NB4 (cell line): ENCODE measurements at regions not wholly inside any gene's neighbourhood (a gene's known extent, or its start where the extent isn't known, plus 50 kb on each side); places are given as distances from the start of the nearest gene placed in this dataset.

Experiments
- DNase-seq: peaks from one replicate; pipeline ENCODE4 v3.0.0; 2010; ENCODE audit warnings: low read depth
- H3K4me3 ChIP-seq: one replicate; pipeline ENCODE4 v1.5.1; 2011; ENCODE audit warnings: mild to moderate bottlenecking, low read depth, low read length, moderate library complexity
- MYC ChIP-seq: IDR thresholded peaks from 2 replicates; pipeline ENCODE4 v1.6.1; 2011; ENCODE audit warnings: low read depth, low read length
- POLR2A ChIP-seq: IDR thresholded peaks from 2 replicates; pipeline ENCODE4 v1.6.1; 2011; ENCODE audit warnings: mild to moderate bottlenecking; ENCODE audit not compliant: insufficient read length; ENCODE audit errors: extremely low read depth
- TF ChIP-seq, protein P1 (sequence below): IDR thresholded peaks from one replicate; pipeline ENCODE4 v1.5.1; 2012; ENCODE audit warnings: low read depth, low read length
- TF ChIP-seq, protein P2 (sequence below): IDR thresholded peaks from 2 replicates; pipeline ENCODE4 v1.6.1; 2011; ENCODE audit warnings: low read depth, low read length

DNA sequence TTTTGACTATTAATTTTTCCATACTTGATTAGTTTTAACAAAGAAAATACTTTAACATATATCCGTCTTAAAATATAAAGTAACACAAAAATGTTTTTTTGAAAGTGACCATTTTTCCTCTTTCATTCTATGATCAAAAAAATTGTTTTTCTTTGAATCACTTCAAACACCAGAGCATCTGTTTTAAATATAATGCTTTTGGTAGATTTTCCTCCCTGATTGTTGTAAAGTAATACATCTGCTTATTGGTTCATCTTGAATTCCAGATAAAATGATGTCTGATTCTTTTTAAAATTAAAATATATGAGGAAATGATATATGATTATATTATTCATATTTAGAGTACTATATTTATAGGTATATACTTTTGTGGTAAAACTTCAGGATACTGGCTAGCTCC is 76.2 kb upstream of the LPAR1 start:
- no peak for TF ChIP-seq POLR2A
- no peak overlapping the region for H3K4me3 ChIP-seq
- DNase-seq = no peak

DNA sequence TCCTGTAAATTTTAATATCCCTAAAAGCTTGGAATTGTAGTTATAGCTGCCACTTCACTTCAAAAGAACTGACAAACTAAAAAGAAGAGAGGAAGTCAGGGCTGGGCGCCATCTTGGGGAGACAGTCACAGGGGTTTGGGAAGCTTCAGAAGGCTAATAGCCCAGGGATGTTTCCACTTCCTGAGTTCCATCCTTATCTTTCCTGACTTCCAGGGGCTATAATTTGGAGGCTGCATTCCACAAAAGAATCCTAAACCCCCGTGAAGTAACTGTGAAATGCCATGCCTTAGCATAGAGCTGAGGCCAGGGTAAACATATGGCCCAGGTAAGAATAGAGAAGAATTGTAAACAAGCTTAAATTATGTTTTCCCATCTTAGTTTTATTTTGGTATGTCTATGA is 75.4 kb upstream of the LPAR1 start:
- no peak overlapping the region for H3K4me3 ChIP-seq
- TF ChIP-seq, protein P1, sequence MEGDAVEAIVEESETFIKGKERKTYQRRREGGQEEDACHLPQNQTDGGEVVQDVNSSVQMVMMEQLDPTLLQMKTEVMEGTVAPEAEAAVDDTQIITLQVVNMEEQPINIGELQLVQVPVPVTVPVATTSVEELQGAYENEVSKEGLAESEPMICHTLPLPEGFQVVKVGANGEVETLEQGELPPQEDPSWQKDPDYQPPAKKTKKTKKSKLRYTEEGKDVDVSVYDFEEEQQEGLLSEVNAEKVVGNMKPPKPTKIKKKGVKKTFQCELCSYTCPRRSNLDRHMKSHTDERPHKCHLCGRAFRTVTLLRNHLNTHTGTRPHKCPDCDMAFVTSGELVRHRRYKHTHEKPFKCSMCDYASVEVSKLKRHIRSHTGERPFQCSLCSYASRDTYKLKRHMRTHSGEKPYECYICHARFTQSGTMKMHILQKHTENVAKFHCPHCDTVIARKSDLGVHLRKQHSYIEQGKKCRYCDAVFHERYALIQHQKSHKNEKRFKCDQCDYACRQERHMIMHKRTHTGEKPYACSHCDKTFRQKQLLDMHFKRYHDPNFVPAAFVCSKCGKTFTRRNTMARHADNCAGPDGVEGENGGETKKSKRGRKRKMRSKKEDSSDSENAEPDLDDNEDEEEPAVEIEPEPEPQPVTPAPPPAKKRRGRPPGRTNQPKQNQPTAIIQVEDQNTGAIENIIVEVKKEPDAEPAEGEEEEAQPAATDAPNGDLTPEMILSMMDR = no peak
- TF ChIP-seq, protein P2, sequence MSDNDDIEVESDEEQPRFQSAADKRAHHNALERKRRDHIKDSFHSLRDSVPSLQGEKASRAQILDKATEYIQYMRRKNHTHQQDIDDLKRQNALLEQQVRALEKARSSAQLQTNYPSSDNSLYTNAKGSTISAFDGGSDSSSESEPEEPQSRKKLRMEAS = no peak
- TF ChIP-seq POLR2A = no peak
- no peak for TF ChIP-seq MYC
- DNase-seq = no peak

DNA sequence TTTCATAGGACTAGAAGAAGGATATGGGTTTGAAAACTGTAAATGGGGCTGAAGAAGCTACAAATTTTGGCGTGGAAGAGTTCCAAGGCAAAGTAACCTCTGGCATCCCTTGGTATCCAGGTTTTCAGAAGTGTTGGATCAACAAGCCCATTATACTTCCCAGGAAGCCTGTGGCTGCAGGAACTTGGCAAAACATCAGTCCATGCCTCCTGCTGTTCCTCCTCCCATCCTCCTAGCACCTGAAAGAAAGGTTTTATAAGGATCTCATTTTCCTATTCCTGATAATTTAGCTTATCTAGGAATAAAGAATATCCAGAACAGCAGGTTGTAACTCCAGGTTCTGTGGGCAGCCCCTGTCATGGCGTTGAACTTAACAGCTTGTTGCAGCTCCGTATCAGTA is 72.5 kb upstream of the LPAR1 start:
- no peak overlapping the region for H3K4me3 ChIP-seq
- no peak for DNase-seq
- TF ChIP-seq MYC (no peak), POLR2A (no peak)
- TF ChIP-seq, protein P1 = no peak
- TF ChIP-seq, protein P2 = no peak

DNA sequence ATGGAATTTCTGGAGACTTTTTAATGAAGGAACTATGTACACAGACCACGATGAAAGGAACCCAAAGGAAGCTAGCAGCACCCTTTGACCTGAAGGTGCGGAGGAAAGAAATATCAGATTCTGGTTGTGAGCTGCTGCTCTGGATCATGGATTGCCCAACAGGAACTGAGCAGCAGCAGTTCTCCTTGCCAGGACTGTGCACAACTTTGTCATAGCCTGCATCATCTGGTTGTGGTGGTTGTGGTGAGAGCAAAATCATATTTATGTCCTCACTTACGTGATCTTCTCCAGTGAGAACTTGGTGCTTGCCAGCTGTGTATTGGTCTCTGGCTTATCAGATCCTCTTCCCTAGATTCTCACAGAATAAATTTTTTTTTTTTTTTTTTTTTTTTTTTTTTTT is 70.7 kb upstream of the LPAR1 start:
- H3K4me3 ChIP-seq = no peak overlapping the region
- DNase-seq = peak; percentile 43
- TF ChIP-seq, protein P1 = no peak
- TF ChIP-seq MYC = no peak

DNA sequence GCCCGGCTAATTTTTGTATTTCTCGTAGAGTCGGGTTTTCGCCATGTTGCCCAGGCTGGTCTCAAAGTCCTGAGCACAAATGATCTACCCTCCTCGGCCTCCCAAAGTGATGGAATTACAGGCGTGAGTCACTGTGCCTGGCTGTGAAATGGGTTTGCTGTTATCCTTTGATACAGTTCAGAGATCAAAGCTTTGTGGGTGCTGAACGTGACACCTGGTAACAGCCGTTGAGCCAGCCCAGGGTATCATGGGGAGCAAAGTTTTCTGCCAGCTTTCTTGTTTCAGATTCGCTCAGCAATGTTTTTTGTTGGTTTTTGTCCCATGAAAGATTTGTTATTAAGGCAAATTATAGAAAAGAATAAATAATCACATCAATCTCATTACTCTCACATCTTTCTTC is 68.9 kb upstream of the LPAR1 start:
- DNase-seq = no peak
- no peak for TF ChIP-seq MYC
- TF ChIP-seq POLR2A = no peak
- TF ChIP-seq, protein P2 = no peak
- TF ChIP-seq, protein P1 = no peak
- H3K4me3 ChIP-seq = no peak overlapping the region

DNA sequence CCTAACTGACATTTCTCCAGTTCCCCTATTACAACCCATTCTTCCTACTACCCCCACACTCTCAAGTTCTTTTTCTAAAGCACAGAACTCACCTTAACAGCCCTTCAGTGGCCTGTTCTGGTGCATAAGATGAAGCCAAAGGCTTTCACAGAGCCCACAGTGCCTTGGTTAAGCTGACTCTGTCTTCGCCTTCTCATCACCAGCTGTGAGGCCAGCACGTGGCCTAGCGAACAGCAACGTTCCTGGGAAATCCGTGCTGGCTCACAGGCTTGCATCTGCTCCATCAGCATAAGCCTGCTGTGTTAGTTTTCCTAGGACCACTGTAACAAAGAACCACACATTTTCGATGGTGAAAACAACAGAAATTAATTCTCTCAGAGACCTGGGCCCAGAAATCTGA is 67.9 kb upstream of the LPAR1 start:
- no peak overlapping the region for H3K4me3 ChIP-seq
- TF ChIP-seq, protein P2 = no peak
- TF ChIP-seq POLR2A (no peak), MYC (no peak)
- TF ChIP-seq, protein P1 = no peak
- no peak for DNase-seq
